GM18508 (cell line): ENCODE measurements at regions not wholly inside any gene's neighbourhood (a gene's known extent, or its start where the extent isn't known, plus 50 kb on each side); places are given as distances from the start of the nearest gene placed in this dataset.
"Not testable (repeated sequence)": the region's sequence is repeated elsewhere in the genome, so short reads cannot be mapped to it uniquely, and the experiment has no call there.

Experiments used
- ATAC-seq: cut with Tn5 transposase; IDR thresholded peaks from one replicate; pipeline ENCODE4 v1.9.1; 2021; ENCODE audit warnings: moderate number of reproducible peaks; ENCODE audit not compliant: insufficient read depth, unreplicated experiment

DNA sequence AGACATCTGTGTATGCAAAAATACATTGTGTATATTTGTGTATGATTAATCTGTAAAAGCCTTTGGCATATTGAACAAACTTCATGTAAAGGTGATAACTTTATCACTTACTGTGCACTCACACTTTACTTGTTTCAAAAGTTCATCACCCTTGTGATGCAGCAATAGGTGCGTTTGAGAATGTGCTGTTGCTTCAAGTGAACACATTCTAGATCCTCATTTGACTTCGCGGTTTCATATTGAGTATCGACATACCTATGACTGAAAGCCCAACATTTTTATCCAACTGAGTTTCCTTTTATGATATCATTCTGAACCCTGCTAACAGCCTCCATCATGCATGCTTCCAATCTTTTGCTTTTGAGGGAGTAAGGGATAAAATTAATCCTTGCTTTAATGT lies 1086.9 kb downstream of the TMEM121 start:
- no peak for ATAC-seq

DNA sequence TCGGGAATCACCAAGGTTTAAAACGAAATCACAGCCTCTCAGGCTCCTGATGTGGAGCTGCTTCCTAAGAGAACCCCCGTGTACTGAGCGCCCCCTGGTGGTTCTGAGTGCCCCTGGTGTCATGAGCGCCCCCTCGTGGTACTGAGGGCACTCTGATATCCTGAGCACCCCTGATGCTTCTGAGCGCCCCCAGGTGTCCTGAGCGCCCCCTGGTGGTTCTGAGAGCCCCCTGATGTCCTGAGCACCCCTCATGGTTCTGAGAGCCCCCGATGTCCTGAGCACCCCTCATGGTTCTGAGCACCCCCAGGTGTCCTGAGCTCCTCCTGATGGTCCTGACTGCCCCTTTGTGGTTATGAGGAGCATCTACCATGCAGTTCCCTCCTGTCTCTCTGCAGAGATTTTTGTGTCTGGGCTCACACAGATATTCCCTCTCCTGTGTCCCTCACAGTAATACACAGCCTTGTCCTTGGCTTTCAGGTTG lies 1092.1 kb downstream of the TMEM121 start:
- not testable (repeated sequence) for ATAC-seq

- ATAC-seq = no peak
Observed at GRCh38 chr14:106619606-106620005, 1093.2 kb downstream of the TMEM121 start.

DNA sequence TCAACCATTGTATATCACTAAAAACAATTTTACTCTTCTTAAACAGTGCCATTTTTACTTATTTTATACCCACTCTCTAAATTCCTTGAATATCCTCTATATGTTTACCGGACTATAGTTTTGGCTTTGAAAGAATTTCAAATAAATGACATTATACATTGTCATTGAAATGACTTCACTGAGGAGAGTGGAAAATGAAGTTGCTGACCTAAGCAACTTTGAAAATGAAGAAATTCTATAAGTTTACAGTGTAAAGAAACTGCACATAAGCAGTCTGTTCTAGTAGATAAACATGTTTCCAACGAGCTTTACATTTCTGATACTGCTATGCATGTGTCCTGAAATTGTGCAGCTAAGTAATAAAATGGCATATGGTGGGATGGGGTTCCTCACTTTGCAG lies 1094.0 kb downstream of the TMEM121 start:
- ATAC-seq = no peak

- no peak for ATAC-seq
Observed at GRCh38 chr14:106622200-106622745, 1095.9 kb downstream of the TMEM121 start.

DNA sequence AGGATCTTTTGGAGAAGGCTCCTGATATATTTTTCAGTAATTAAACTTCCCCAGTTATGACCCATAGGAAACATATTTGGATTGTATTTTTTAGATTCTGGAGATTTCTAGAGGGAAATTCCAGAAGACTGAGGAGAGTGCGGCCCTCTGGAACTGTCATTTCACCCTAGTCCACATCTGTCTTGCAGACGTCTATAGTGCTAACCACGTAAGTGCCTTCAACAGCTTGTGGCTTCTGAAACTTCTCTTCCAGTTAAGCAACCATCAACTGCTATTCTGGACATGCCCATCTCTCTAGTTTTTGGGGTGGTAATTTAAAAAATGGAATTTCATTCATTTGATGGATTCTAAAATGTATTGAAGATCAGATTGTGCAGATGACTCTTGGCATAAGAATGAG lies 1098.8 kb downstream of the TMEM121 start:
- no peak for ATAC-seq

DNA sequence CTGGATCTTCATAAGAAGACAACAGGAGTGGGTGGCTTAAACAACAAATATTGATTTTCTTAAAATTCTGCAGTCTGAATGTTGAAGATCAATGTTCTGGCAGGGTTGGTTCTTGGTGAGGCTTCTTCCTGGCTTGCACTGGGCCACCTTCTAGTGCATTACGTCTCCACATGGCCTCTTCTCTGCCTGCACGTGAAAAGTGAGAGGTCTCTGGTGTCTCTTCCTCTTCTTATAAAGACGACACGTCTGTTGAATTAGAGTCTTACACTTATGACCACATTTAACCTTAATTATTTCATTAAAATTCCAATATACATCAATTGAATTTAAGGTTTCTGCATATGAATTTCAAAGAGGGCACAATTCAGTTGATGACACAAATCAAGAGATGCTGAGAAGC lies 1100.1 kb downstream of the TMEM121 start:
- ATAC-seq = not testable (repeated sequence)

DNA sequence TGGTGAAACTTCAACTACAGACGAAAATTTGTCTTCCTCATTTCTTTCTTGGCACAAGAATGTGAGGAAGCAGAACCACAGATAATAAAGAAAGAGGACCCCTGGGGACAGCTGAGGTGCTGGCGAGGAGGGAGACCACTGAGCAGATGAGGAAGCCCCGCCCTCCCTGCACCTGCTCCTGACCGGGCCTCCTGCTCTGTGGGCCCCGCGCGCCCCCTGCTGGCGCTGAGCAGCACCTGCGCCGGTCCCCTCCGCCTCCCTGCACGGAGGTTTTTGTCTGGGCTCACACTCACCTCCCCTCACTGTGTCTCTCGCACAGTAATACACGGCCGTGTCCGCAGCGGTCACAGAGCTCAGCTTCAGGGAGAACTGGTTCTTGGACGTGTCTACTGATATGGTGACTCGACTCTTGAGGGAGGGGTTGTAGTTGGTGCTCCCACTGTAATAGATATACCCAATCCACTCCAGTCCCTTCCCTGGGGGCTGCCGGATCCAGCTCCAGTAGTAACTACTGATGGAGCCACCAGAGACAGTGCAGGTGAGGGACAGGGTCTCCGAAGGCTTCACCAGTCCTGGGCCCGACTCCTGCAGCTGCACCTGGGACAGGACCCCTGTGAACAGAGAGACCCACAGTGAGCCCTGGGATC lies 1100.7 kb downstream of the TMEM121 start:
- not testable (repeated sequence) for ATAC-seq

GRCh38 chr14:106631879-106632278 lies 1105.5 kb downstream of the TMEM121 start:
- ATAC-seq = no peak

DNA sequence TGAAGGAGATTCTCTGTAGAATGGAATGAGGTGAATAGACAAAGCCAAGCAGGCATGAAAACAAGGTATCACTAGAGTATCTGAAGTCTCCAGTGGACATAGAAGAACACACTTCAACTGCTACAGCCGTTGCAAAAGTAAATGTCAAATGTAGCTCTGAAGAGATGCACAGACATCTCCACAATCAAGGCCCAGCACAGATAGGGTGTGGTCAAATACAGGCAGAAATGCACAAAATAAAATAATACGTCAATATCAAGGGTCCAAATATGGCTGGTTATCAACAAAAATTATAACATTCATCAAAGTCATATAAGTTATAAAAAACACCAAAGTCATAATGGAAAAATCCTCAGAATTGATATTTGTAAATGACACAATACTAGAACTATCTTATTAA lies 1107.3 kb downstream of the TMEM121 start:
- no peak for ATAC-seq

GRCh38 chr14:106635569-106635968 lies 1109.2 kb downstream of the TMEM121 start:
- ATAC-seq = no peak

- not testable (repeated sequence) for ATAC-seq
Observed at GRCh38 chr14:106638786-106639452, 1112.5 kb downstream of the TMEM121 start.

DNA sequence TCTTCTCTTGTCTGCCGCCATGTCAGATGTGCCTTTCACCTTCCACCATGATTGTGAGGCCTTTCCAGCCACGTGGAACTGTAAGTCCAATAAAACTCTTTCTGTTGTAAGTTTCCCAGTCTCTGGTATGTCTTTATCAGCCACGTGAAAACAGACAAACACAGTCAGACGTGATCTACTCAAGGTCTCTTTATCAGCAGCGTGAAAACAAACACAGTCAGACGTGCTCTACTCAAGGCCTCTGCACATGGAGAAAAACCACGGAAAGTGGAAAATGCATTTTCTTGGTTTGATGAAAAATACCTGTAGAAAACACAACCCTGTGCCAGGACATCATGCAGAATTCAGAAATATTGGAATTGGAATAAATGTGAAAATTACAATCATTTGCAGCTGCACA lies 1115.7 kb downstream of the TMEM121 start:
- ATAC-seq = no peak

- ATAC-seq = not testable (repeated sequence)
Observed at GRCh38 chr14:106642971-106643370, 1116.6 kb downstream of the TMEM121 start.

DNA sequence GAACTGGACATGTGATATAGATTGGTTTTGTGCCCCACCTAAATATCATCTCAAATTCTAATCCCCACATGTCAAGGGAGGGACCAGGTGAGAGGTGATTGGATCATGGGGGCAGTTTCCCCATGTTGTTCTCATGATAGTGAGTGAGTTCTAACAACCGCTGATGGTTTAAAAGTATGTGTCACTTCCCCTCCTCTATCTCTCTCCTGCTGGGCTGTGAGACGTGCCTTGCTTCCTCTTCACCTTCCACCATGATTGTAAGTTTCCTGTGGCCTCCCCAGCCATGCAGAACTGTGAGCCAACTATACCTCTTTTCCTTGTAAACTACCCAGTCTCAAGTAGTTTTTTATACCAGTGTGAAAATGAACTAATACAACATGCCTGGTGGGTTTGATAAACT lies 1122.5 kb downstream of the TMEM121 start:
- ATAC-seq = not testable (repeated sequence)

GRCh38 chr14:106651016-106651415 lies 1124.6 kb downstream of the TMEM121 start:
- ATAC-seq = no peak

- ATAC-seq = no peak
Observed at GRCh38 chr14:106652494-106652893, 1126.1 kb downstream of the TMEM121 start.

DNA sequence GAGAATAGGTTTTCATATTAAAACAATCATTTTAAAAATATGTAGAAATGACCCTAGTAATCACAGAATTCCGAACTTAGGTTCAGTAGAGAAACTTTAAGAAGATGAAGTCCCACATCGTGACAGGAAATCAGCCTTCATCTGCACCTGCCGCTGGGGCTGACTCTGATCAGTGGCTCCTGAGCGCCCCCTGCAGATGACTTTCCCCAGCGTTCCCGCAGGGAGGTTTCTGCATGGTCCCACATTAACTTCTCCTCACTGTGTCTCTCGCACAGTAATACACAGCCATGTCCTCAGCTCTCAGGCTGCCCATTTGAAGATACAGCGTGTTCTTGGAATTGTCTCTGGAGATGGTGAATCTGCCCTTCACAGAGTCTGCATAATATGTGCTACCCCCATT lies 1131.1 kb downstream of the TMEM121 start:
- ATAC-seq = no peak

GRCh38 chr14:106658066-106658860 lies 1131.9 kb downstream of the TMEM121 start:
- ATAC-seq = not testable (repeated sequence)

DNA sequence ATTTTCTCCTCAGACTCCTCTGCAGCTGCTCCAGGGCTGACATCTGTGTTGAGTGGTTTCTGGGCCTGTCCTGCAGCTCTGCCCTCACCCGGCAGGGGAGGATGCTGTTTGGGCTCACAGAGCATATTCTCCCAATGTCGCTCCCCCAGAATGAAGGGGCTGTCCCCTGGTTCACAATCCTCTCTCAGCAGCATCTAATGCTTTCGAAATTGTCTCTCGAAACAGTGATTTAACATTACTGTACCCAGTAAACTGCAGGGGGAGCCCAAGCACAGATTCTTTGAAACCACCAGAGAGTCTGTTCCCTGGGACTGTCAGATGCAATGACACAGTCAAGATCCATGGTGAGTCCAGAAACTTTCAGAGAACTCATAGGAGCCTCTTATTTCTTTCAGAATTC lies 1135.2 kb downstream of the TMEM121 start:
- ATAC-seq = not testable (repeated sequence)
